ENCODE measurements at regions not wholly inside any gene's neighbourhood (a gene's known extent, or its start where the extent isn't known, plus 50 kb on each side); places are given as distances from the start of the nearest gene placed in this dataset.
"Not testable (repeated sequence)": the region's sequence is repeated elsewhere in the genome, so short reads cannot be mapped to it uniquely, and the experiment has no call there.

DNA sequence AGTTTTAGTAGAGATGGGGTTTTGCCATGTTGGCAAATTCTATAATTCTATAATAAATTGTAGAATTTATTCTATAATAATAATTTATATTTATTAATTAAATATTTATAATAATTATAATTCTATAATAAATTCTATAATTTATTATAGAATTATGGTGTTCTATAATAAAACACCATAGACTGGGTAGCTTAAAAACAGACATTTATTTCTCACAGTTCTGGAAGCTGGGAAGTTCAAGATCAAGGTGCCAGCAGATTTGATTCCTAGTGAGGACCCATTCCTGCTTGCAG is 130.9 kb upstream of the PELI1 start:
- Histone ChIP-seq H3K36me3 (peaks cover 15% of the 10 kb centered on the region), H3K9me3 (no peaks in the 10 kb centered on the region), H3K4me1 (ENCODE audit: control insufficient read depth in 1 of 2, insufficient read depth in 1 of 2, low read depth in 1 of 2, low read length in 1 of 2) (peaks cover 65 to 78% of the 10 kb centered on the region in 2 experiments), H3K27me3 (no peaks in the 10 kb centered on the region), H3K27ac (peak overlapping the region; percentile 97), H3K4me3 (ENCODE audit: low read depth in 1 of 2, low read length in 1 of 2) (peak overlapping the region; percentile 77 to 79)
- TF ChIP-seq, protein P1, sequence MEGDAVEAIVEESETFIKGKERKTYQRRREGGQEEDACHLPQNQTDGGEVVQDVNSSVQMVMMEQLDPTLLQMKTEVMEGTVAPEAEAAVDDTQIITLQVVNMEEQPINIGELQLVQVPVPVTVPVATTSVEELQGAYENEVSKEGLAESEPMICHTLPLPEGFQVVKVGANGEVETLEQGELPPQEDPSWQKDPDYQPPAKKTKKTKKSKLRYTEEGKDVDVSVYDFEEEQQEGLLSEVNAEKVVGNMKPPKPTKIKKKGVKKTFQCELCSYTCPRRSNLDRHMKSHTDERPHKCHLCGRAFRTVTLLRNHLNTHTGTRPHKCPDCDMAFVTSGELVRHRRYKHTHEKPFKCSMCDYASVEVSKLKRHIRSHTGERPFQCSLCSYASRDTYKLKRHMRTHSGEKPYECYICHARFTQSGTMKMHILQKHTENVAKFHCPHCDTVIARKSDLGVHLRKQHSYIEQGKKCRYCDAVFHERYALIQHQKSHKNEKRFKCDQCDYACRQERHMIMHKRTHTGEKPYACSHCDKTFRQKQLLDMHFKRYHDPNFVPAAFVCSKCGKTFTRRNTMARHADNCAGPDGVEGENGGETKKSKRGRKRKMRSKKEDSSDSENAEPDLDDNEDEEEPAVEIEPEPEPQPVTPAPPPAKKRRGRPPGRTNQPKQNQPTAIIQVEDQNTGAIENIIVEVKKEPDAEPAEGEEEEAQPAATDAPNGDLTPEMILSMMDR (IDR thresholded peaks at IDR 0.05): no peak

DNA sequence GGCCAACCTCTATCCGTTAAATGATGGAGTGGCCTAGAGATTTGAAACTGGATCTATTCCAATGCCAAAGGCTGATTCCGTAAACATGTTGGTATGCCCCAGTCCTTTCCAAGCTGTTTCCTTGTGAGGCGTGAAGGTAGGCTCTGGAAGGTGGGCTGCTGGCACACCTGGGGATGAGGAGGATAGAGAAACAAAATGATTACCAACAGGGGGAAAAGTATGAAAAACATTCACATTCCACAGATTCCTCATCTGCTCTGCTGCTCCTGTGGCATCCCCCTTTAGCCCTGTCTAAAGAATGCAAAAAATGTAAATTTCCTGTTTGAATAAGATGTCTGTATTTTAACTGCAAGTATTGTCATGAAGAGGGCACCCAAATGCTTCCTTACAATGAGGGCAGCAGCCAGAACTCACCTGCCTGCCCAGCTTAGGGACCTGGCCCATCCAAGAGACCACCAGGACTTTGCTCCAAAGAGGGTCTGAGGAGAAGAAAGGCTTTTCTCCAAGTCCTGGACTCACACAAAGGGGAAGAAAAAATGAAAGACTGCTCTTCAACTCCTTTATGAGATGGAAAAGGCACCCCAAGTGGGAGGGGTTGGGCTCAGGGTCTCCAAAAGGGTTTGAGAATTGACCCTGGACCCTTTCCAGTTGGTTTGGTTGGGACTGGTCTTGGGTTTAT is 132.3 kb upstream of the PELI1 start:
- Histone ChIP-seq H3K36me3 (peaks cover 27% of the 10 kb centered on the region), H3K9me3 (no peaks in the 10 kb centered on the region), H3K4me1 (ENCODE audit: control insufficient read depth in 1 of 2, insufficient read depth in 1 of 2, low read depth in 1 of 2, low read length in 1 of 2) (peaks cover 66 to 82% of the 10 kb centered on the region in 2 experiments), H3K4me3 (ENCODE audit: low read depth in 1 of 2, low read length in 1 of 2) (peak overlapping the region; percentile 77 to 79), H3K27me3 (no peaks in the 10 kb centered on the region), H3K27ac (peak overlapping the region; percentile 97)
- TF ChIP-seq, protein P1 (IDR thresholded peaks at IDR 0.05): no peak

DNA sequence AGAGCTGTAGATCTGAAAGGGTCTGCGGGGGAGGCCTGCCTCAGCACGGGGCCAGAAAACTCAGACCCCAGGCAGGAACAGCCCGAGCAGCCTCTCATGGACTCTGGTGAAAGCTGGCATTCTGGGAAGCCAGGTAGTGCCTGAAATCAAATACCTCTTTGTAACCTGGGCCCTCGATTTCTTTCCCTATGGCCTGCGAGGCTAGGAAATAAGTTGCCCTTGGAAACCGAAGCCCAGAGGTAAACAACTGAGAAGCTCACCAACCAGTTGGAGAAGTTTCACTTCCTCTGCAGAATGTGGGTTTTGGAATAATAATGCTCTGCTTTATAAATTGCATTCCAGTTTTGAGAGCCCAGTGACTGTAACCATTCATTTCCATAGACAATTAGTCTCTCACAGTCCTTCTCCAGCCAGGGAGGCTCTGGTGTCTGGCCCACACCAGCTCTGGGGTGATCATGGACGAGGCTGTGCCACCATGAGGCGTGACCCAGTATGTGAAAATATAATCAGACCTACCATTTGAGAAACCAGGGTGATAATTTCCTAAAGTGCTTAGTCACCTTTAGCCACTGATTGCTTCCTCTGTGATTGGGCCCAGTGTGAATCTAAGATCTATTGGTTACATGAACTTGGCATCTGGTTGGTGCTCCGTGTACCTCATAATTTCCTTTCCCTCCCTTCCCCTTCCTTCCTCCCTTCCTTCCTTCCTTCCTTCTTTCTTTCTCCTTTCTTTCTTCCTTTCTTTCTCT is 133.1 kb upstream of the PELI1 start:
- Histone ChIP-seq H3K4me3 (ENCODE audit: low read depth in 1 of 2, low read length in 1 of 2) (peak overlapping the region; percentile 77 to 79), H3K36me3 (peaks cover 30% of the 10 kb centered on the region), H3K27ac (peak overlapping the region; percentile 97), H3K27me3 (no peaks in the 10 kb centered on the region), H3K9me3 (no peaks in the 10 kb centered on the region), H3K4me1 (ENCODE audit: control insufficient read depth in 1 of 2, insufficient read depth in 1 of 2, low read depth in 1 of 2, low read length in 1 of 2) (peaks cover 65 to 81% of the 10 kb centered on the region in 2 experiments)
- TF ChIP-seq, protein P1 (IDR thresholded peaks at IDR 0.05): no peak

DNA sequence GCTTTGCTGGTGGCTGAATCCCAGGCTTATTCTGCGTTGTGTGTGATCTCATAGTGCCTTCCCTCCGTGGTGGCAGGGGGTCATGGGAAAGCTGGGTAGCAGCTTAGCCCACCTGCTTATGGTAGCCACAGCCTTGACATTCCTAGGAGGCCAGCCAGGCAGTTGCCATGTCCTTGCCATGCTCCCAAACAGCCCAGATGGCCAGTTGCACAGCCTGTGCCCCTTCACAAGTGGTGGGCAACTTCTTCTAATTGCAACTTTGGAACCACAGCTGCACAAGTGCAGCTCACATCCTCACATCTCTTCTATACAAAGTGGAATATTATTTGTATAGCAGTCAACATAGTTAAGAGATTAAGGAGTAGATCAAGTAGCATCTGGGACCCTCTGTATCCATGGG is 136.6 kb upstream of the PELI1 start:
- not testable (repeated sequence) for H3K4me3 ChIP-seq (ENCODE audit: low read depth in 1 of 2, low read length in 1 of 2); H3K27me3 ChIP-seq; H3K9me3 ChIP-seq
- peak overlapping the region; percentile 93 for H3K27ac ChIP-seq
- peaks cover 50% of the 10 kb centered on the region for H3K36me3 ChIP-seq
- peaks cover 73 to 89% of the 10 kb centered on the region in 2 experiments for H3K4me1 ChIP-seq (ENCODE audit: control insufficient read depth in 1 of 2, insufficient read depth in 1 of 2, low read depth in 1 of 2, low read length in 1 of 2)

DNA sequence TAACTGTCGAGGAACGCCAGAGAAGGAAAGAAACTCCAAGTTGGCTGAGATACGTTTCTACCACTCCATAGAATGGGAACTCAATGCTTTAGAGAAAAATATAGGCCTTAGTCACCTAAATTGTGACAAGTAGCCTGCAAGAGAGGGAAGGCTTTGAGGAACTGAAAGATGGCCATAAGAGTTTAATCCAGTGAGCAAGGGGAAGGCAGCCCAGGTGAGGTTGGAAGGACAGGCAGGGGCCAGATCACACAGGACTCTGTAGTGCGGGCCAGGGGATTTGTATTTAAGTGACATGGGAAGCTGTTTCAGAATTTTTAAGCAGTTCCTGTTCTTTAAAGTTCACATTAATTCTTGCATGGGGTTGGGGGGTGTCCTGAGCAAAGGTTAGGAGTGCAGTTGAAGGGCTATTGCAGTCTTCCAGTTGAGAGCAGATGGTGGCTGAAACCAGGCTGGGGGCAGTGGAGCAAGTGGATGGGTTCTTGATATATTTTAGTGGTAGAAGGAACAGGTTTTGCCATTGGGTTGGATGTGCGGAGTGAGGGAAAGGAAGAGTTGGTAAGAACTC is 138.9 kb upstream of the PELI1 start:
- no peaks in the 10 kb centered on the region for H3K9me3 ChIP-seq
- no peaks in the 10 kb centered on the region for H3K27me3 ChIP-seq
- H3K27ac ChIP-seq: peak overlapping the region; percentile 93
- TF ChIP-seq, protein P1 (IDR thresholded peaks at IDR 0.05): no peak
- H3K4me1 ChIP-seq (ENCODE audit: control insufficient read depth in 1 of 2, insufficient read depth in 1 of 2, low read depth in 1 of 2, low read length in 1 of 2): peaks cover 56 to 84% of the 10 kb centered on the region in 2 experiments
- peaks cover 68% of the 10 kb centered on the region for H3K36me3 ChIP-seq
- H3K4me3 ChIP-seq (ENCODE audit: low read depth in 1 of 2, low read length in 1 of 2): peak overlapping the region; percentile 46 to 49
